GM13977 (cell line): ENCODE measurements at regions not wholly inside any gene's neighbourhood (a gene's known extent, or its start where the extent isn't known, plus 50 kb on each side); places are given as distances from the start of the nearest gene placed in this dataset.
"Not testable (repeated sequence)": the region's sequence is repeated elsewhere in the genome, so short reads cannot be mapped to it uniquely, and the experiment has no call there.

Source experiments
- DNase-seq: peaks from one replicate; pipeline ENCODE4 v3.0.0; 2012; ENCODE audit warnings: low spot score
- CTCF ChIP-seq: IDR thresholded peaks from 2 replicates; pipeline ENCODE4 v1.5.1; 2012; ENCODE audit warnings: mild to moderate bottlenecking, control low read depth; ENCODE audit not compliant: insufficient read depth; ENCODE audit errors: extremely low read depth, missing control alignments
- in situ Hi-C: fragments of 300-500 bp; cut with MboI; formaldehyde crosslinking; loops from one replicate; pipeline ENCODE4 v1.12.0; 2022; ENCODE audit warnings: low sequenced_read_pairs, low pct_unique_long_range_greater_than_20kb, mixed read lengths, inconsistent platforms; ENCODE audit not compliant: unreplicated experiment

DNA sequence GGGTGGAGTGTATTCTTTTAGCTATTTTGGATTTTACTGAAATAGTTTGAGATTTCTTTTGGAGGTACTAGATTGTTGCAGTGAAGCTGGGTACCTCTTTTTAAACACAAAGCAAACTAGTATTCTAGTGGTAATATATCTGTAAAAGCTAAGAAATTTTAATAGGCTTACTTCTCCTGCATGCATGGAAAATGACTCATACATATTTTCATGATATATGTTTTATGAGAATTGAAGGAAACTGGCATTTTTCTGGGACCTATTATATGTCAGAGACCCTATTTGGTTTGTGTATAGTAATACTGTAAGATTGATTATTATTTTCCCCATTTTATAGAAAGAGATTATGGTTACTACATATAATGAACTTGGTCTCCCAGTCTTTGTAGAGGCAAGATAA, 851.0 kb downstream of the DIPK2A start:
- TF ChIP-seq CTCF: no peak
- no peak for DNase-seq
- in situ Hi-C loops: no loop called here

- in situ Hi-C loops: no loop called here
- no peak for DNase-seq
- no peak for TF ChIP-seq CTCF
Measured at GRCh38 chr3:144831955-144832716, 860.5 kb downstream of the DIPK2A start.

DNA sequence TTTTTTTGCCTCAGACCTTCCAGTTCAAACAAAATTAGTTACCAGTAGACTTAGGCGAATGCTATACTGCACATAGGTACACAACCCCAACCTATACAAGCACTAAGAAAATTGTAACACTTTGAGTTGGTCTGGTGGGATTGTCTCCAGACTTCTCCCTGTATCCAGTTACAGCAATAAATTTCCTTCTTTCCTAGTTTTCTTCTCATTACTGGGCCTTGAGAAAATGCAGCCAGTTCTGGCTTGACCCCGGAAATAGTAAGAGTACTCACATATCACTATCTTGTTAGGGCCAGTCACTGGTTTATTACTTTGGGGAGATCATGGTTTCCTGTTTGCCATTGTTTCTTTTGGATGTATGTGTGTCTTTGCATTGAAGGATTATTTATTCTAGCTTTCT, 868.4 kb downstream of the DIPK2A start:
- TF ChIP-seq CTCF: no peak
- no peak for DNase-seq
- in situ Hi-C loops: no loop called here

- in situ Hi-C loops: no loop called here
- no peak for TF ChIP-seq CTCF
- DNase-seq: no peak
Measured at GRCh38 chr3:144840866-144841265, 869.2 kb downstream of the DIPK2A start.

GRCh38 chr3:144843099-144843498, 871.5 kb downstream of the DIPK2A start:
- in situ Hi-C loops: no loop called here
- TF ChIP-seq CTCF: no peak
- no peak for DNase-seq

GRCh38 chr3:144852999-144853398, 881.4 kb downstream of the DIPK2A start:
- DNase-seq: no peak
- no peak for TF ChIP-seq CTCF
- in situ Hi-C loops: no loop called here

DNA sequence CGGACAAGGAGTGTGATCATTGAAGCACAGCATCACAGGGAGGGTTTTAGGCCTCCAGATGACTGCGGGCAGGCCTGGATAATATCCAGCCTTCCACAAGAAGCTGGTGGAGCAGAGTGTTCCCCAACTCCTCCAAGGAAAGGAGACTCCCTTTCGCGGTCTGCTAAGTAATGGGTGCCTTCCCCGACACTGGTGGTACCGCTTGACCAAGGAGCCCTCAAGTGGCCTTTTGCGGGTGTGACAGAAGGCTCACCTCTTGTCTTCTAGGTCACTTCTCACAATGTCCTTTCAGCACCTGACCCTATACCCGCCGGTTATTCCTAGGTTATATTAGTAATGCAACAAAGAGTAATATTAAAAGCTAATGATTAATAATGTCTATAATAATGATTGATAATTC, 882.4 kb downstream of the DIPK2A start:
- DNase-seq, in situ Hi-C loops: not testable (repeated sequence)
